HepG2 (cell line): ENCODE measurements at regions not wholly inside any gene's neighbourhood (a gene's known extent, or its start where the extent isn't known, plus 50 kb on each side); places are given as distances from the start of the nearest gene placed in this dataset.
"Not testable (repeated sequence)": the region's sequence is repeated elsewhere in the genome, so short reads cannot be mapped to it uniquely, and the experiment has no call there.

ENCODE experiments used
- ATAC-seq: fragments of 200-7000 bp; cut with Tn5 transposase; 3 replicates; pipeline ENCODE4 v1.9.1; 2020; ENCODE audit warnings: mild to moderate bottlenecking, moderate library complexity
- BruUV-seq: library from RNA; stranded (reverse); fragments of 400-500 nt; replicated peaks from 2 replicates; lab custom pipeline; 2021; lab: Mats Ljungman, UMichigan
- CTCF ChIA-PET: fragments of 300-600 bp; formaldehyde crosslinking; extraction: SDS; loops from one replicate; lab custom pipeline; 2021; ENCODE audit warnings: low total read pairs, inconsistent platforms, low intra/inter-chr PET ratio; lab: Yijun Ruan, JAX
- POLR2A ChIA-PET: fragments of 350-600 bp; sonication (Branson Sonifier 250); formaldehyde crosslinking; loops from one replicate; lab custom pipeline; 2020; ENCODE audit warnings: antibody characterized with exemption, inconsistent platforms; lab: Yijun Ruan, JAX
- DNase-seq: peaks from one replicate; pipeline ENCODE4 v3.0.0-alpha.2; 2015; ENCODE audit warnings: low spot score
- FAIRE-seq: peaks from 3 replicates; lab custom pipeline; 2011; peaks lifted over from hg19 to GRCh38; lab: Jason Lieb, UNC
- H2AFZ ChIP-seq: one replicate; pipeline ENCODE4 v1.6.1; 2011; ENCODE audit warnings: low read length, inconsistent platforms
- H3K27ac ChIP-seq: fragments of 300-600 bp; 3 replicates; pipeline ENCODE4 v1.8.0; 2011; ENCODE audit warnings: mixed run types, mild to moderate bottlenecking, mixed read lengths, low read length, inconsistent platforms; ENCODE audit not compliant: insufficient read depth; ENCODE audit errors: extremely low read length
- H3K27me3 ChIP-seq, 2 experiments: fragments of 200-600 bp in 1 of 2; 2 replicates in 1 of 2; 3 replicates in 1 of 2; pipeline versions ENCODE4 v1.6.0 to v1.8.0; 2011; ENCODE audit warnings: low read length in 2 of 2, mild to moderate bottlenecking in 2 of 2, moderate library complexity in 2 of 2, inconsistent platforms in 1 of 2; ENCODE audit not compliant: insufficient read depth in 2 of 2, control insufficient read depth in 1 of 2
- H3K36me3 ChIP-seq, 2 experiments: fragments of 200-600 bp in 1 of 2; replicated peaks in 1 of 2; 2 replicates in 1 of 2; 3 replicates in 1 of 2; pipeline versions ENCODE4 v1.5.1 to v1.8.0; 2011; ENCODE audit warnings: low read length in 2 of 2, inconsistent platforms in 1 of 2; ENCODE audit not compliant: insufficient read depth in 2 of 2, control insufficient read depth in 1 of 2
- H3K4me1 ChIP-seq: 2 replicates; pipeline ENCODE4 v1.5.1; 2012; ENCODE audit warnings: low read length, inconsistent platforms; ENCODE audit not compliant: insufficient read depth
- H3K4me2 ChIP-seq: 2 replicates; pipeline ENCODE4 v1.6.0; 2011; ENCODE audit warnings: low read depth, low read length, inconsistent platforms
- H3K4me3 ChIP-seq, 3 experiments: fragments of 200-600 bp in 1 of 3; sonication (generic), shearing (Covaris generic) in 1 of 3; replicated peaks in 1 of 3; 2 replicates each; pipeline ENCODE4 v1.5.1; 2011 to 2016; ENCODE audit warnings: low read length in 3 of 3, inconsistent platforms in 2 of 3, low read depth in 2 of 3, mild to moderate bottlenecking in 2 of 3, control low read depth in 1 of 3, mixed read lengths in 1 of 3; ENCODE audit not compliant: insufficient read depth in 1 of 3
- H3K79me2 ChIP-seq: one replicate; pipeline ENCODE4 v1.6.1; 2011; ENCODE audit warnings: low read length, inconsistent platforms; ENCODE audit not compliant: insufficient read depth
- H3K9ac ChIP-seq: 2 replicates; pipeline ENCODE4 v1.6.0; 2011; ENCODE audit warnings: mild to moderate bottlenecking, low read depth, low read length, inconsistent platforms; ENCODE audit not compliant: insufficient read depth
- H3K9me3 ChIP-seq: 2 replicates; pipeline ENCODE4 v1.5.1; 2012; ENCODE audit warnings: mild to moderate bottlenecking, low read length
- H4K20me1 ChIP-seq: 2 replicates; pipeline ENCODE4 v1.6.0; 2011; ENCODE audit warnings: inconsistent platforms, mild to moderate bottlenecking, low read length, moderate library complexity; ENCODE audit not compliant: insufficient read depth
- ASH2L ChIP-seq: fragments of 300-600, 200-600 bp; sonication (generic); IDR thresholded peaks from 2 replicates; pipeline ENCODE4 v1.7.0; 2017; ENCODE audit warnings: low read depth, mild to moderate bottlenecking, moderate library complexity, mixed read lengths, low read length; ENCODE audit not compliant: insufficient read length
- CENPT ChIP-seq: sonication (generic); formaldehyde crosslinking; IDR thresholded peaks from 2 replicates; pipeline ENCODE4 v1.8.0; 2022; ENCODE audit warnings: low read depth, mild to moderate bottlenecking, moderate library complexity, missing genetic modification reagents
- GATA4 ChIP-seq: sonication (generic); IDR thresholded peaks from 2 replicates; pipeline ENCODE4 v1.6.1; 2016; ENCODE audit warnings: antibody characterized with exemption, low read depth, borderline replicate concordance
- GATAD2A ChIP-seq: IDR thresholded peaks from 2 replicates; pipeline ENCODE4 v1.6.1; 2016
- HES4 ChIP-seq: sonication (generic); formaldehyde crosslinking; IDR thresholded peaks from 2 replicates; pipeline ENCODE4 v1.9.0; 2021; ENCODE audit warnings: mild to moderate bottlenecking, missing genetic modification reagents, borderline replicate concordance
- HIVEP1 ChIP-seq: sonication (generic); formaldehyde crosslinking; IDR thresholded peaks from 2 replicates; pipeline ENCODE4 v1.4.0; 2020; ENCODE audit warnings: mild to moderate bottlenecking, missing genetic modification reagents
- KLF9 ChIP-seq: IDR thresholded peaks from 2 replicates; pipeline ENCODE4 v1.6.1; 2016; ENCODE audit warnings: low read depth
- NAIF1 ChIP-seq: sonication (generic); formaldehyde crosslinking; IDR thresholded peaks from 2 replicates; pipeline ENCODE4 v1.5.0; 2020; ENCODE audit warnings: mild to moderate bottlenecking, missing genetic modification reagents, borderline replicate concordance
- POLR2G ChIP-seq: fragments of 200-400 bp; formaldehyde crosslinking; IDR thresholded peaks from 2 replicates; pipeline ENCODE4 v1.6.1; 2018; ENCODE audit warnings: mild to moderate bottlenecking, low read depth, low read length, moderate library complexity
- RELA ChIP-seq: sonication (generic); formaldehyde crosslinking; IDR thresholded peaks from 2 replicates; pipeline ENCODE4 v1.4.0; 2020; ENCODE audit warnings: missing genetic modification reagents
- SMC3 ChIP-seq: IDR thresholded peaks from 2 replicates; pipeline ENCODE4 v1.6.1; 2011; ENCODE audit warnings: low read length, improper control_type of control experiment
- SNAPC5 ChIP-seq: sonication (generic); formaldehyde crosslinking; IDR thresholded peaks from 2 replicates; pipeline ENCODE4 v1.8.1; 2023; ENCODE audit warnings: mild to moderate bottlenecking, missing genetic modification reagents, borderline replicate concordance
- ZHX1 ChIP-seq: sonication (generic); formaldehyde crosslinking; IDR thresholded peaks from 2 replicates; pipeline ENCODE4 v1.8.1; 2022; ENCODE audit warnings: low read depth, mild to moderate bottlenecking, missing genetic modification reagents
- ZNF530 ChIP-seq: sonication (generic); formaldehyde crosslinking; IDR thresholded peaks from 2 replicates; pipeline ENCODE4 v1.5.0; 2020; ENCODE audit warnings: low read depth, mild to moderate bottlenecking, missing genetic modification reagents
- ZNF589 ChIP-seq: sonication (generic); formaldehyde crosslinking; conservative IDR thresholded peaks from 2 replicates; pipeline ENCODE4 v1.8.0; 2022; ENCODE audit warnings: mild to moderate bottlenecking, moderate library complexity, missing genetic modification reagents
- ZNF768 ChIP-seq: sonication (generic); formaldehyde crosslinking; IDR thresholded peaks from 2 replicates; pipeline ENCODE4 v1.4.0; 2020; ENCODE audit warnings: missing genetic modification reagents
- ZNF792 ChIP-seq: IDR thresholded peaks from 2 replicates; pipeline ENCODE4 v1.6.1; 2016
- ZSCAN25 ChIP-seq: sonication (generic); formaldehyde crosslinking; IDR thresholded peaks from 2 replicates; pipeline ENCODE4 v1.8.0; 2022; ENCODE audit warnings: mild to moderate bottlenecking, missing genetic modification reagents
- WGBS: methylation state at CpG from one replicate; pipeline ENCODE4 v1.1.6; 2017; ENCODE audit warnings: low lambda C conversion rate; 5-methylcytosine and 5-hydroxymethylcytosine counted together
- in situ Hi-C: cut with HindIII; loops from 2 replicates; pipeline ENCODE4 v1.10.0; 2017; ENCODE audit warnings: low pct_unique_long_range_greater_than_20kb; ENCODE audit not compliant: extremely low pct_ligation_motif_present
- intact Hi-C: fragments of 100-400 bp; cut with micrococcal nuclease; formaldehyde crosslinking; loops from one replicate; pipeline ENCODE4 v1.10.0; 2022; ENCODE audit not compliant: unreplicated experiment

GRCh38 chr9:26125693-26126092 is 447.4 kb upstream of the TUSC1 start:
- H3K9ac ChIP-seq = no peak overlapping the region
- H4K20me1 ChIP-seq = no peaks in the 10 kb centered on the region
- H3K27ac ChIP-seq = no peak overlapping the region
- POLR2A ChIA-PET = no interaction called here
- H3K27me3 ChIP-seq = no peaks in the 10 kb centered on the region
- DNase-seq (no peak), FAIRE-seq (no peak), ATAC-seq (no peak)
- H3K4me2 ChIP-seq = no peak overlapping the region
- no peaks in the 10 kb centered on the region for H3K79me2 ChIP-seq
- in situ Hi-C loops (no loop called here), intact Hi-C loops (no loop called here)
- TF ChIP-seq HIVEP1 (CRISPR knock-in tag) (no peak), ASH2L (no peak), ZNF792 (CRISPR knock-in tag) (no peak), ZNF768 (CRISPR knock-in tag) (no peak), HES4 (CRISPR knock-in tag) (no peak), NAIF1 (CRISPR knock-in tag) (no peak), ZNF589 (CRISPR knock-in tag) (no peak), SMC3 (no peak), CENPT (CRISPR knock-in tag) (no peak), POLR2G (no peak), RELA (CRISPR knock-in tag) (no peak), GATAD2A (CRISPR knock-in tag) (no peak), GATA4 (no peak), ZNF530 (CRISPR knock-in tag) (no peak), KLF9 (CRISPR knock-in tag) (no peak), ZHX1 (CRISPR knock-in tag) (no peak), ZSCAN25 (CRISPR knock-in tag) (no peak), SNAPC5 (CRISPR knock-in tag) (no peak)
- H3K4me3 ChIP-seq = no peak overlapping the region
- CTCF ChIA-PET = no interaction called here
- 59% methylated on average over 5 of the region's 5 CpGs for WGBS
- H3K9me3 ChIP-seq = peaks cover 23% of the 10 kb centered on the region
- no peaks in the 10 kb centered on the region; the same call in 1 of the 2 replicates for H3K4me1 ChIP-seq
- no peaks in the 10 kb centered on the region for H3K36me3 ChIP-seq
- no peak overlapping the region for H2AFZ ChIP-seq
- no TSS peak for BruUV-seq

GRCh38 chr9:26116085-26116484 is 437.8 kb upstream of the TUSC1 start:
- H2AFZ ChIP-seq, H3K27ac ChIP-seq, H4K20me1 ChIP-seq, BruUV-seq, H3K4me2 ChIP-seq, H3K36me3 ChIP-seq, H3K79me2 ChIP-seq, H3K27me3 ChIP-seq, DNase-seq, H3K4me1 ChIP-seq, CTCF ChIA-PET, FAIRE-seq, POLR2A ChIA-PET, intact Hi-C loops, in situ Hi-C loops, ATAC-seq, H3K4me3 ChIP-seq, H3K9ac ChIP-seq: not testable (repeated sequence)
- peaks cover 45% of the 10 kb centered on the region for H3K9me3 ChIP-seq
- WGBS = 4% methylated on average over 2 of the region's 2 CpGs
